ENCODE measurements at regions not wholly inside any gene's neighbourhood (a gene's known extent, or its start where the extent isn't known, plus 50 kb on each side); places are given as distances from the start of the nearest gene placed in this dataset.
"Not testable (repeated sequence)": the region's sequence is repeated elsewhere in the genome, so short reads cannot be mapped to it uniquely, and the experiment has no call there.

- Histone ChIP-seq H3K4me3 (ENCODE audit: low read depth, low read length) (no peak overlapping the region), H3K9me3 (peaks cover 8% of the 10 kb centered on the region; the same call in 1 of the 2 replicates), H3K36me3 (ENCODE audit: control insufficient read depth, insufficient read depth, low read length) (no peaks in the 10 kb centered on the region), H3K4me1 (no peaks in the 10 kb centered on the region), H3K27me3 (replicated peaks; ENCODE audit: control insufficient read depth, insufficient read depth, low read length) (no peaks in the 10 kb centered on the region)
- DNase-seq: no peak
- ChIA-PET CTCF (no interaction called here), POLR2A (no interaction called here)
- H3K27me3 Mint-ChIP-seq (ENCODE audit: insufficient read depth, unreplicated experiment): no peaks in the 10 kb centered on the region
- no peak overlapping the region for H3K27ac Mint-ChIP-seq (ENCODE audit: unreplicated experiment)
- TF ChIP-seq, protein P1, sequence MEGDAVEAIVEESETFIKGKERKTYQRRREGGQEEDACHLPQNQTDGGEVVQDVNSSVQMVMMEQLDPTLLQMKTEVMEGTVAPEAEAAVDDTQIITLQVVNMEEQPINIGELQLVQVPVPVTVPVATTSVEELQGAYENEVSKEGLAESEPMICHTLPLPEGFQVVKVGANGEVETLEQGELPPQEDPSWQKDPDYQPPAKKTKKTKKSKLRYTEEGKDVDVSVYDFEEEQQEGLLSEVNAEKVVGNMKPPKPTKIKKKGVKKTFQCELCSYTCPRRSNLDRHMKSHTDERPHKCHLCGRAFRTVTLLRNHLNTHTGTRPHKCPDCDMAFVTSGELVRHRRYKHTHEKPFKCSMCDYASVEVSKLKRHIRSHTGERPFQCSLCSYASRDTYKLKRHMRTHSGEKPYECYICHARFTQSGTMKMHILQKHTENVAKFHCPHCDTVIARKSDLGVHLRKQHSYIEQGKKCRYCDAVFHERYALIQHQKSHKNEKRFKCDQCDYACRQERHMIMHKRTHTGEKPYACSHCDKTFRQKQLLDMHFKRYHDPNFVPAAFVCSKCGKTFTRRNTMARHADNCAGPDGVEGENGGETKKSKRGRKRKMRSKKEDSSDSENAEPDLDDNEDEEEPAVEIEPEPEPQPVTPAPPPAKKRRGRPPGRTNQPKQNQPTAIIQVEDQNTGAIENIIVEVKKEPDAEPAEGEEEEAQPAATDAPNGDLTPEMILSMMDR (IDR thresholded peaks at IDR 0.05; ENCODE audit: insufficient read depth in 1 of 2, low read depth in 1 of 2, low read length in 1 of 2, severe bottlenecking in 1 of 2, unreplicated experiment in 1 of 2): no peak
- BruUV-seq (replicated peaks): no TSS peak
- H3K9me3 Mint-ChIP-seq (ENCODE audit: unreplicated experiment): no peaks in the 10 kb centered on the region
- intact Hi-C loops (cut with micrococcal nuclease; ENCODE audit: unreplicated experiment): no loop called here
- H3K4me3 Mint-ChIP-seq (ENCODE audit: unreplicated experiment): no peak overlapping the region
- peaks cover 6% of the 10 kb centered on the region for H3K36me3 Mint-ChIP-seq (ENCODE audit: insufficient read depth, unreplicated experiment)
- no peaks in the 10 kb centered on the region for H3K4me1 Mint-ChIP-seq (ENCODE audit: low read depth, unreplicated experiment)
Observed at GRCh38 chr2:89833116-89833779, 1141.8 kb downstream of the RPIA start.

DNA sequence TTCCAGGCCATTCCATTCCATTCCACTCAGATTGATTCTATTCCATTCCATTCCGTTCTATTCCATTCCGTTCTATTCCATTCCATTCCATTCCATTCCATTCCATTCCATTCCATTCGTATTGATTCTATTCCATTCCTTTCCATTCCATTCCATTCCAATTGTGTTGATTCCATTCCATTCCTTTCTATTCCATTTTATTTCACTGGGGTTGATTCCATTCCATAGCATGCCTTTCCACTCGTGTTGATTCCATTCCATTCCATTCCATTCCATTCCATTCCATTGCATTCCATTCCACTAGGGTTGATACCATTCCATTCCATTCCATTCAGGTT, 1142.3 kb downstream of the RPIA start:
- Histone ChIP-seq H3K4me3 (ENCODE audit: low read depth, low read length) (no peak overlapping the region), H3K9me3 (peaks cover 9% of the 10 kb centered on the region; the same call in 1 of the 2 replicates), H3K36me3 (ENCODE audit: control insufficient read depth, insufficient read depth, low read length) (no peaks in the 10 kb centered on the region), H3K27me3 (replicated peaks; ENCODE audit: control insufficient read depth, insufficient read depth, low read length) (no peaks in the 10 kb centered on the region), H3K4me1 (no peaks in the 10 kb centered on the region)
- intact Hi-C loops (cut with micrococcal nuclease; ENCODE audit: unreplicated experiment): no loop called here
- Mint-ChIP-seq H3K36me3 (ENCODE audit: insufficient read depth, unreplicated experiment) (peaks cover 6% of the 10 kb centered on the region), H3K4me3 (ENCODE audit: unreplicated experiment) (no peak overlapping the region), H3K27me3 (ENCODE audit: insufficient read depth, unreplicated experiment) (no peaks in the 10 kb centered on the region), H3K4me1 (ENCODE audit: low read depth, unreplicated experiment) (no peaks in the 10 kb centered on the region), H3K9me3 (ENCODE audit: unreplicated experiment) (no peaks in the 10 kb centered on the region), H3K27ac (ENCODE audit: unreplicated experiment) (no peak overlapping the region)
- BruUV-seq (replicated peaks): no TSS peak
- ChIA-PET CTCF (no interaction called here), POLR2A (no interaction called here)
- TF ChIP-seq, protein P1 (IDR thresholded peaks at IDR 0.05; ENCODE audit: insufficient read depth in 1 of 2, low read depth in 1 of 2, low read length in 1 of 2, severe bottlenecking in 1 of 2, unreplicated experiment in 1 of 2): no peak
- no peak for DNase-seq

DNA sequence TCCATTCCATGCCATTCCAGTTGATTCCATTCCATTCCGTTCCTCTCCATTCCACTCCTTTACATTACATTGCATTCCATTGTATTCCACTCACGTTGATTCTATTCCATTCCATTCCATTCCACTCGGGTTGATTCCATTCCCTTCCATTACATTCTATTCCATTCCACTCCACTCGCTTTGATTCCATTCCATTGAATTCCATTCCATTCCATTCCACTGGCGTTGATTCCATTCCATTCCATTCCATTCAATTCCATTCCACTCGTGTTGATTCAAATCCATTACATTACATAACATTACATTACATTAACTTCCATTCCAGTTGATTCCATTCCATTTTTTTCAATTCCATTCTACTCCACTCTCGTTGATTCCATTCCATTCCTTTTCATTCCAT, 1142.8 kb downstream of the RPIA start:
- Histone ChIP-seq H3K9me3 (peaks cover 9% of the 10 kb centered on the region; the same call in 1 of the 2 replicates), H3K4me3 (ENCODE audit: low read depth, low read length) (no peak overlapping the region), H3K4me1 (no peaks in the 10 kb centered on the region), H3K36me3 (ENCODE audit: control insufficient read depth, insufficient read depth, low read length) (no peaks in the 10 kb centered on the region), H3K27me3 (replicated peaks; ENCODE audit: control insufficient read depth, insufficient read depth, low read length) (no peaks in the 10 kb centered on the region)
- no peaks in the 10 kb centered on the region for H3K9me3 Mint-ChIP-seq (ENCODE audit: unreplicated experiment)
- H3K4me1 Mint-ChIP-seq (ENCODE audit: low read depth, unreplicated experiment): no peaks in the 10 kb centered on the region
- no peak overlapping the region for H3K4me3 Mint-ChIP-seq (ENCODE audit: unreplicated experiment)
- intact Hi-C loops (cut with micrococcal nuclease; ENCODE audit: unreplicated experiment): no loop called here
- H3K36me3 Mint-ChIP-seq (ENCODE audit: insufficient read depth, unreplicated experiment): peaks cover 6% of the 10 kb centered on the region
- POLR2A ChIA-PET: no interaction called here
- TF ChIP-seq, protein P1 (IDR thresholded peaks at IDR 0.05; ENCODE audit: insufficient read depth in 1 of 2, low read depth in 1 of 2, low read length in 1 of 2, severe bottlenecking in 1 of 2, unreplicated experiment in 1 of 2): no peak
- no peak for DNase-seq
- no TSS peak for BruUV-seq (replicated peaks)
- CTCF ChIA-PET: no interaction called here
- no peak overlapping the region for H3K27ac Mint-ChIP-seq (ENCODE audit: unreplicated experiment)
- H3K27me3 Mint-ChIP-seq (ENCODE audit: insufficient read depth, unreplicated experiment): no peaks in the 10 kb centered on the region

DNA sequence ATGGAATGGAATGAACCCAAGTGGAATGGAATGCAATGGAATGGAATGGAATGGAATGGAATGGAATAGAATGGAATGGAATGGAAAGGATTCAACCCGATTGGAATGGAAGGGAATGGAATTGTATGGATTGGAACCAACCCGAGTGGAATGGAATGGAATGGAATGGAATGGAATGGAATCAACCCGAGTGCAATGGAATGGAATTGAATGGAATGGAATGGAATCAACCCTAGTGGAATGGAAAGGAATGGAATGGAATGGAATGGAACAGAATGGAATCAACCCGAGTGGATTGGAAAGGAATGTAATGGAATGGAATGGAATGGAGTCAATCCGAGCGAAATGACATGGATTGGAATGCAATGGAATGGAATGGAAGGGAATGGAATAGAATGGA, 1144.9 kb downstream of the RPIA start:
- H3K27me3 Mint-ChIP-seq (ENCODE audit: insufficient read depth, unreplicated experiment); POLR2A ChIA-PET; DNase-seq; H3K4me1 ChIP-seq; CTCF ChIA-PET; H3K4me1 Mint-ChIP-seq (ENCODE audit: low read depth, unreplicated experiment); H3K36me3 ChIP-seq (ENCODE audit: control insufficient read depth, insufficient read depth, low read length); H3K27me3 ChIP-seq (replicated peaks; ENCODE audit: control insufficient read depth, insufficient read depth, low read length); H3K9me3 Mint-ChIP-seq (ENCODE audit: unreplicated experiment); H3K4me3 Mint-ChIP-seq (ENCODE audit: unreplicated experiment); intact Hi-C loops (cut with micrococcal nuclease; ENCODE audit: unreplicated experiment); BruUV-seq (replicated peaks); H3K27ac Mint-ChIP-seq (ENCODE audit: unreplicated experiment); H3K4me3 ChIP-seq (ENCODE audit: low read depth, low read length): not testable (repeated sequence)
- peaks cover 12% of the 10 kb centered on the region; the same call in 1 of the 2 replicates for H3K9me3 ChIP-seq
- peaks cover 11% of the 10 kb centered on the region for H3K36me3 Mint-ChIP-seq (ENCODE audit: insufficient read depth, unreplicated experiment)
